ENCODE measurements at regions not wholly inside any gene's neighbourhood (a gene's known extent, or its start where the extent isn't known, plus 50 kb on each side); places are given as distances from the start of the nearest gene placed in this dataset.

GRCh38 chr1:194068446-194069167 lies 882.2 kb upstream of the B3GALT2 start (continued):
- TF ChIP-seq BCLAF1 (IDR thresholded peaks at IDR 0.05; ENCODE audit: borderline replicate concordance in 1 of 2, control insufficient read depth in 1 of 2, low read depth in 2 of 2, low read length in 1 of 2) (no peak), PTTG1 (tag; IDR thresholded peaks at IDR 0.05; ENCODE audit: low read depth) (no peak), CBFB (CRISPR knock-in tag; IDR thresholded peaks at IDR 0.05) (no peak), ZNF280A (IDR thresholded peaks at IDR 0.05; ENCODE audit: low read depth, partially characterized antibody) (no peak)

- TF ChIP-seq ZNF316 (IDR thresholded peaks at IDR 0.05) (no peak), RUNX1 (IDR thresholded peaks at IDR 0.05; ENCODE audit: low read depth) (no peak), SMC3 (conservative IDR thresholded peaks at IDR 0.05; ENCODE audit: insufficient read depth, low read depth, low read length) (no peak), THRAP3 (IDR thresholded peaks at IDR 0.05; ENCODE audit: borderline replicate concordance) (no peak), PRDM10 (IDR thresholded peaks at IDR 0.05; ENCODE audit: partially characterized antibody) (no peak), KAT2B (IDR thresholded peaks at IDR 0.05; ENCODE audit: low read depth, low read length) (no peak), CHD1 (IDR thresholded peaks at IDR 0.05; ENCODE audit: low read length) (no peak)
- ATAC-seq (no peak), DNase-seq (ENCODE audit: extremely low read depth in 1 of 4, low spot score in 3 of 4) (no peak), FAIRE-seq (no peak)
- H3K4me2 ChIP-seq (ENCODE audit: insufficient read depth, low read length), result no peak overlapping the region
- intact Hi-C loops (cut with micrococcal nuclease), result no loop called here
- 0% methylated on average over 2 of the region's 2 CpGs for WGBS (ENCODE audit: insufficient coverage, low coverage, missing lambda C conversion rate)
- no peaks in the 10 kb centered on the region for H3K79me2 ChIP-seq (ENCODE audit: control insufficient read depth, insufficient read depth, low read length)
- H3K9me3 ChIP-seq (replicated peaks; ENCODE audit: control insufficient read depth, insufficient read depth, low read depth, low read length), result peaks cover 2% of the 10 kb centered on the region; the same call in 1 of the 2 replicates
- no peak overlapping the region for H3K4me3 ChIP-seq
- BruUV-seq (replicated peaks), result no TSS peak
- no peak overlapping the region for H3K27ac ChIP-seq (ENCODE audit: extremely low read depth, low read depth, low read length)
- no peaks in the 10 kb centered on the region for H4K20me1 ChIP-seq (replicated peaks; ENCODE audit: control insufficient read depth, insufficient read depth, low read length)
- H3K27me3 ChIP-seq (ENCODE audit: control insufficient read depth in 2 of 2, insufficient read depth in 2 of 2, low read length in 2 of 2), result no peaks in the 10 kb centered on the region
- no peak overlapping the region for H3K9ac ChIP-seq (ENCODE audit: insufficient read depth in 1 of 2, low read depth in 2 of 2, low read length in 2 of 2)
- no peak overlapping the region for H2AFZ ChIP-seq (ENCODE audit: low read depth, low read length)
- POLR2A ChIA-PET, result no interaction called here
- in situ Hi-C loops (cut with MboI), result no loop called here
- H3K4me1 ChIP-seq (replicated peaks in 1 of 2; ENCODE audit: control insufficient read depth in 2 of 2, insufficient read depth in 2 of 2, low read length in 2 of 2), result no peaks in the 10 kb centered on the region
- H3K36me3 ChIP-seq (ENCODE audit: control insufficient read depth, insufficient read depth, low read length), result no peaks in the 10 kb centered on the region
- CTCF ChIA-PET (ENCODE audit: low intra/inter-chr PET ratio), result no interaction called here
- H3K9me1 ChIP-seq (ENCODE audit: control insufficient read depth, insufficient read depth, low read length), result no peaks in the 10 kb centered on the region
Measured at GRCh38 chr1:194067772-194068171, 881.4 kb upstream of the B3GALT2 start.

Data from K562 (cell line).